GM10248 (cell line): ENCODE measurements at regions not wholly inside any gene's neighbourhood (a gene's known extent, or its start where the extent isn't known, plus 50 kb on each side); places are given as distances from the start of the nearest gene placed in this dataset.

Experiments
- CTCF ChIA-PET: fragments of 300-600 bp; sonication (Branson Sonifier 250); formaldehyde crosslinking; extraction: SDS; loops from one replicate; lab custom pipeline; 2021; ENCODE audit warnings: antibody characterized with exemption; lab: Yijun Ruan, JAX
- POLR2A ChIA-PET: fragments of 350-650 bp; sonication (Branson Sonifier 250); formaldehyde crosslinking; extraction: SDS; loops from one replicate; lab custom pipeline; 2020; ENCODE audit warnings: antibody characterized with exemption; lab: Yijun Ruan, JAX
- DNase-seq: peaks from one replicate; pipeline ENCODE4 v3.0.0; 2012; ENCODE audit errors: extremely low spot score
- CTCF ChIP-seq: IDR thresholded peaks from 2 replicates; pipeline ENCODE4 v1.5.1; 2012; ENCODE audit warnings: mild to moderate bottlenecking, low read depth; ENCODE audit errors: extremely low read depth, missing control alignments, control extremely low read depth

- TF ChIP-seq CTCF: no peak
- ChIA-PET CTCF (no interaction called here), POLR2A (no interaction called here)
- DNase-seq: no peak
Observed at GRCh38 chr3:159432682-159433340, 555.8 kb upstream of the IL12A start.

DNA sequence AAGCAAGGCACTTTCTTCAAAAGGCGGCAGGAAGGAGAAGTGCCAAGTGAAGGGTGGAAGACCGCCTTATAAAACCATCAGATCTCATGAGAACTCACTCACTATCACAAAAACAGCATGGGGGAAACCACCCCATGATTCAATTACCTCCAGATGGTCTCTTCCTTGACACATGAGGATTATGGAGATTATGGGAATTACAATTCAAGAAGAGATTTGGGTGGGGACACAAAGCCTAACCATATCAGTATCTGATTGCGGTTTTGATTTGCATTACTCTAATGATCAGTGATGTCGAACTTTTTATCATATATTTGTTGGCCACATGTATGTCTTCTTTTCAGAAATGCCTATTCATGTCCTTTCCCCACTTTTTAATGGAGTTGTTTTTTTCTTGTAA is 549.3 kb upstream of the IL12A start:
- no peak for TF ChIP-seq CTCF
- DNase-seq: no peak
- CTCF ChIA-PET: no interaction called here
- POLR2A ChIA-PET: no interaction called here

- no peak for TF ChIP-seq CTCF
- ChIA-PET POLR2A (no interaction called here), CTCF (no interaction called here)
- DNase-seq: no peak
Observed at GRCh38 chr3:159441279-159441678, 547.4 kb upstream of the IL12A start.

- TF ChIP-seq CTCF: no peak
- POLR2A ChIA-PET: no interaction called here
- CTCF ChIA-PET: no interaction called here
Observed at GRCh38 chr3:159443266-159443665, 545.4 kb upstream of the IL12A start.

GRCh38 chr3:159447841-159448240 is 540.8 kb upstream of the IL12A start:
- no peak for TF ChIP-seq CTCF
- DNase-seq: no peak
- CTCF ChIA-PET: interaction anchor here (1.0 to 1.8 kb wide), 2 partner anchors 9 to 11 kb away, joined by 3 to 7 read pairs; no protein-coding TSS in a partner anchor
- POLR2A ChIA-PET: no interaction called here

More at GRCh38 chr3:159443266-159443665, 545.4 kb upstream of the IL12A start:
- no peak for DNase-seq

- CTCF ChIA-PET: interaction anchor here (1.0 to 1.8 kb wide), 2 partner anchors 8 to 12 kb away, joined by 3 to 7 read pairs; no protein-coding TSS in a partner anchor
- TF ChIP-seq CTCF: no peak
- no peak for DNase-seq
- POLR2A ChIA-PET: no interaction called here
Observed at GRCh38 chr3:159448902-159449301, 539.7 kb upstream of the IL12A start.
